Keratinocyte (primary cell): ENCODE measurements at regions not wholly inside any gene's neighbourhood (a gene's known extent, or its start where the extent isn't known, plus 50 kb on each side); places are given as distances from the start of the nearest gene placed in this dataset.

Source experiments
- DNase-seq: peaks from one replicate; pipeline ENCODE4 v3.0.0-alpha.2; 2011; ENCODE audit warnings: low read depth, missing footprints, low spot score
- FAIRE-seq: peaks from 2 replicates; lab custom pipeline; 2011; peaks lifted over from hg19 to GRCh38; lab: Jason Lieb, UNC
- H2AFZ ChIP-seq: 2 replicates; pipeline ENCODE4 v1.6.0; 2012; ENCODE audit warnings: low read length, control low read depth, inconsistent platforms; ENCODE audit not compliant: control insufficient read depth
- H3K27ac ChIP-seq: 2 replicates; pipeline ENCODE4 v1.5.1; 2011; ENCODE audit warnings: low read length; ENCODE audit not compliant: control insufficient read depth, insufficient read depth
- H3K27me3 ChIP-seq: 3 replicates; pipeline ENCODE4 v1.6.0; 2011; ENCODE audit warnings: low read length; ENCODE audit not compliant: control insufficient read depth, insufficient read depth; ENCODE audit errors: extremely low read depth
- H3K36me3 ChIP-seq, 2 experiments: 2 replicates in 1 of 2; 3 replicates in 1 of 2; pipeline ENCODE4 v1.5.1; 2011; ENCODE audit warnings: low read length in 2 of 2, mild to moderate bottlenecking in 1 of 2; ENCODE audit not compliant: control insufficient read depth in 2 of 2, insufficient read depth in 2 of 2; ENCODE audit errors: extremely low read depth in 1 of 2
- H3K4me1 ChIP-seq: 3 replicates; pipeline ENCODE4 v1.5.1; 2011; ENCODE audit warnings: low read length; ENCODE audit not compliant: control insufficient read depth, insufficient read depth; ENCODE audit errors: extremely low read depth
- H3K4me2 ChIP-seq: 3 replicates; pipeline ENCODE4 v1.6.0; 2011; ENCODE audit warnings: low read depth, low read length; ENCODE audit not compliant: control insufficient read depth, insufficient read depth; ENCODE audit errors: extremely low read depth
- H3K4me3 ChIP-seq, 3 experiments: fragments of 200-600 bp in 1 of 3; sonication (generic) in 1 of 3; 2 replicates in 2 of 3; 3 replicates in 1 of 3; pipeline ENCODE4 v1.5.1; 2011 to 2016; ENCODE audit warnings: low read length in 3 of 3, mild to moderate bottlenecking in 3 of 3, control low read depth in 2 of 3, inconsistent platforms in 1 of 3, low read depth in 1 of 3, mixed read lengths in 1 of 3, mixed run types in 1 of 3, moderate library complexity in 1 of 3; ENCODE audit not compliant: control insufficient read depth in 2 of 3, insufficient read depth in 2 of 3; ENCODE audit errors: extremely low read depth in 1 of 3
- H3K79me2 ChIP-seq: 2 replicates; pipeline ENCODE4 v1.6.0; 2012; ENCODE audit warnings: low read length; ENCODE audit not compliant: control insufficient read depth, insufficient read depth
- H3K9ac ChIP-seq: 3 replicates; pipeline ENCODE4 v1.6.0; 2011; ENCODE audit warnings: low read length; ENCODE audit not compliant: control insufficient read depth, insufficient read depth; ENCODE audit errors: extremely low read depth
- H3K9me1 ChIP-seq: 3 replicates; pipeline ENCODE4 v1.6.0; 2011; ENCODE audit warnings: low read length; ENCODE audit not compliant: control insufficient read depth, insufficient read depth; ENCODE audit errors: extremely low read depth
- H3K9me3 ChIP-seq: 2 replicates; pipeline ENCODE4 v1.5.1; 2012; ENCODE audit warnings: low read depth, low read length; ENCODE audit not compliant: control insufficient read depth
- H4K20me1 ChIP-seq: 3 replicates; pipeline ENCODE4 v1.6.0; 2011; ENCODE audit warnings: low read length; ENCODE audit not compliant: control insufficient read depth, insufficient read depth; ENCODE audit errors: extremely low read depth
- CTCF ChIP-seq, 3 experiments: IDR thresholded peaks in 1 of 3; conservative IDR thresholded peaks in 1 of 3; optimal IDR thresholded peaks in 1 of 3; 2 replicates in 2 of 3; 3 replicates in 1 of 3; pipeline versions ENCODE3 to v1.5.1; 2011; ENCODE audit warnings: low read length in 3 of 3, mild to moderate bottlenecking in 3 of 3, moderate library complexity in 2 of 3, control low read depth in 1 of 3, inconsistent platforms in 1 of 3; ENCODE audit not compliant: insufficient read depth in 2 of 3; ENCODE audit errors: extremely low read depth in 1 of 3
- EZH2 ChIP-seq: IDR thresholded peaks from one replicate; pipeline ENCODE4 v1.6.1; 2012; ENCODE audit warnings: inconsistent platforms, mild to moderate bottlenecking, low read length, moderate library complexity
- dilution Hi-C: fragments of 300-500 bp; cut with MboI; formaldehyde crosslinking; loops from one replicate; pipeline ENCODE4 v1.7.0; 2020; ENCODE audit warnings: low sequenced_read_pairs; ENCODE audit not compliant: extremely low pct_ligation_motif_present

- DNase-seq (no peak), FAIRE-seq (no peak)
- no peak overlapping the region for H3K9ac ChIP-seq
- no peak overlapping the region for H3K4me3 ChIP-seq
- H3K9me1 ChIP-seq, result no peaks in the 10 kb centered on the region
- H2AFZ ChIP-seq, result no peak overlapping the region
- no peaks in the 10 kb centered on the region for H3K27me3 ChIP-seq
- no peaks in the 10 kb centered on the region for H3K4me1 ChIP-seq
- H4K20me1 ChIP-seq, result no peaks in the 10 kb centered on the region
- H3K4me2 ChIP-seq, result no peak overlapping the region
- no peaks in the 10 kb centered on the region for H3K79me2 ChIP-seq
- H3K36me3 ChIP-seq, result no peaks in the 10 kb centered on the region
- TF ChIP-seq EZH2, result no peak
- no peak for TF ChIP-seq CTCF (optimal IDR thresholded peaks at IDR 0.05 in 1 of 3, IDR thresholded peaks at IDR 0.05 in 1 of 3, conservative IDR thresholded peaks at IDR 0.05 in 1 of 3; ENCODE audit: extremely low read depth in 1 of 3, insufficient read depth in 2 of 3, low read length in 3 of 3)
- H3K27ac ChIP-seq, result no peak overlapping the region
- H3K9me3 ChIP-seq, result no peaks in the 10 kb centered on the region
- dilution Hi-C loops, result no loop called here
Measured at GRCh38 chr4:31601793-31602192, 881.6 kb downstream of the PCDH7 start.

- no peak for DNase-seq
- Histone ChIP-seq H3K9me3 (no peaks in the 10 kb centered on the region), H3K4me3 (no peak overlapping the region), H3K79me2 (no peaks in the 10 kb centered on the region), H3K27me3 (no peaks in the 10 kb centered on the region), H4K20me1 (no peaks in the 10 kb centered on the region), H3K27ac (no peak overlapping the region), H3K9me1 (no peaks in the 10 kb centered on the region), H3K4me2 (no peak overlapping the region), H2AFZ (no peak overlapping the region), H3K9ac (no peak overlapping the region), H3K4me1 (no peaks in the 10 kb centered on the region), H3K36me3 (no peaks in the 10 kb centered on the region)
- dilution Hi-C loops, result no loop called here
- FAIRE-seq, result no peak
- no peak for TF ChIP-seq EZH2
- TF ChIP-seq CTCF (optimal IDR thresholded peaks at IDR 0.05 in 1 of 3, IDR thresholded peaks at IDR 0.05 in 1 of 3, conservative IDR thresholded peaks at IDR 0.05 in 1 of 3; ENCODE audit: extremely low read depth in 1 of 3, insufficient read depth in 2 of 3, low read length in 3 of 3), result no peak
Measured at GRCh38 chr4:31613946-31614623, 893.9 kb downstream of the PCDH7 start.
